H1 (cell line): ENCODE measurements at regions not wholly inside any gene's neighbourhood (a gene's known extent, or its start where the extent isn't known, plus 50 kb on each side); places are given as distances from the start of the nearest gene placed in this dataset.

Source experiments
- CTCF ChIA-PET: fragments of 300-600 bp; sonication (Branson Sonifier 250); formaldehyde crosslinking; loops from one replicate; lab custom pipeline; 2021; ENCODE audit not compliant: partially characterized antibody; lab: Charles Lee
- POLR2A ChIA-PET: fragments of 300-600 bp; sonication (Branson Sonifier 250); formaldehyde crosslinking; loops from one replicate; lab custom pipeline; 2021; ENCODE audit warnings: inconsistent platforms; ENCODE audit not compliant: partially characterized antibody; lab: Charles Lee
- DNase-seq, 2 experiments: peaks; one replicate each; pipeline versions ENCODE4 v3.0.0 to v3.0.0-alpha.2; 2010 to 2022; ENCODE audit warnings: low spot score in 2 of 2, low read depth in 1 of 2, mixed read lengths in 1 of 2
- FAIRE-seq: peaks from 2 replicates; lab custom pipeline; 2011; peaks lifted over from hg19 to GRCh38; lab: Jason Lieb, UNC
- H2AFZ ChIP-seq: 2 replicates; pipeline ENCODE4 v1.8.1; 2012; ENCODE audit warnings: low read length, inconsistent platforms
- H2AK5ac ChIP-seq: 2 replicates; pipeline ENCODE4 v1.6.1; 2013; ENCODE audit warnings: low read depth, low read length
- H2BK120ac ChIP-seq: replicated peaks from 2 replicates; pipeline ENCODE3; 2013; ENCODE audit warnings: low read depth, low read length, inconsistent platforms
- H2BK12ac ChIP-seq: 2 replicates; pipeline ENCODE4 v1.6.1; 2013; ENCODE audit warnings: low read depth, low read length
- H2BK15ac ChIP-seq: 2 replicates; pipeline ENCODE4 v1.6.1; 2013; ENCODE audit warnings: low read length
- H2BK20ac ChIP-seq: 2 replicates; pipeline ENCODE4 v1.6.1; 2013; ENCODE audit warnings: low read length
- H2BK5ac ChIP-seq: 2 replicates; pipeline ENCODE4 v1.6.1; 2013; ENCODE audit warnings: low read depth, low read length
- H3K14ac ChIP-seq: 2 replicates; pipeline ENCODE4 v1.6.1; 2013; ENCODE audit warnings: inconsistent platforms; ENCODE audit not compliant: insufficient read length
- H3K18ac ChIP-seq: 2 replicates; pipeline ENCODE4 v1.6.1; 2013; ENCODE audit warnings: low read length; ENCODE audit errors: extremely low read depth
- H3K23ac ChIP-seq: 2 replicates; pipeline ENCODE4 v1.6.1; 2013; ENCODE audit warnings: inconsistent platforms; ENCODE audit not compliant: insufficient read length
- H3K23me2 ChIP-seq: 2 replicates; pipeline ENCODE4 v1.6.1; 2013; ENCODE audit warnings: low read depth, low read length
- H3K27ac ChIP-seq: 2 replicates; pipeline ENCODE4 v1.6.1; 2011; ENCODE audit warnings: low read depth, low read length, inconsistent platforms
- H3K27me3 ChIP-seq, 4 experiments: replicated peaks in 1 of 4; 1 replicate in 1 of 4; 2 replicates in 3 of 4; pipeline versions ENCODE4 v1.6.1 to v1.8.1; 2011 to 2013; ENCODE audit warnings: low read length in 3 of 4, mild to moderate bottlenecking in 3 of 4, inconsistent platforms in 2 of 4, mixed read lengths in 2 of 4, moderate library complexity in 1 of 4; ENCODE audit not compliant: control insufficient read depth in 3 of 4, insufficient read depth in 3 of 4; ENCODE audit errors: extremely low read depth in 1 of 4
- H3K36me3 ChIP-seq, 4 experiments: 2 replicates each; pipeline versions ENCODE4 v1.6.1 to v1.8.1; 2011 to 2013; ENCODE audit warnings: mild to moderate bottlenecking in 4 of 4, low read length in 3 of 4, moderate library complexity in 2 of 4, control low read depth in 1 of 4, inconsistent platforms in 1 of 4; ENCODE audit not compliant: insufficient read depth in 4 of 4, control insufficient read depth in 2 of 4
- H3K4ac ChIP-seq: replicated peaks from 2 replicates; pipeline ENCODE3; 2013; ENCODE audit warnings: low read length, low read depth, mixed read lengths, inconsistent platforms; ENCODE audit not compliant: insufficient read length
- H3K4me1 ChIP-seq, 4 experiments: replicated peaks in 1 of 4; 1 replicate in 1 of 4; 2 replicates in 3 of 4; pipeline versions ENCODE4 v1.6.1 to v1.8.1; 2011 to 2013; ENCODE audit warnings: low read length in 3 of 4, inconsistent platforms in 2 of 4, mixed read lengths in 1 of 4; ENCODE audit not compliant: insufficient read depth in 4 of 4, control insufficient read depth in 3 of 4
- H3K4me2 ChIP-seq, 2 experiments: 2 replicates each; pipeline versions ENCODE4 v1.6.1 to v1.8.1; 2011 to 2013; ENCODE audit warnings: low read depth in 2 of 2, low read length in 2 of 2, control low read depth in 1 of 2, inconsistent platforms in 1 of 2, mild to moderate bottlenecking in 1 of 2; ENCODE audit not compliant: insufficient read depth in 1 of 2
- H3K4me3 ChIP-seq, 4 experiments: fragments of 200-600, 300-600 bp in 1 of 4; sonication (generic), shearing (Covaris generic), sonication (Bioruptor Twin) in 1 of 4; 2 replicates each; pipeline versions ENCODE4 v1.5.1 to v1.8.1; 2011 to 2016; ENCODE audit warnings: low read length in 4 of 4, low read depth in 3 of 4, control low read depth in 2 of 4, inconsistent platforms in 2 of 4, mild to moderate bottlenecking in 2 of 4, mixed read lengths in 1 of 4, moderate library complexity in 1 of 4; ENCODE audit not compliant: insufficient read depth in 2 of 4; ENCODE audit errors: extremely low read depth in 1 of 4
- H3K56ac ChIP-seq: replicated peaks from 2 replicates; pipeline ENCODE3; 2013; ENCODE audit warnings: low read depth, mild to moderate bottlenecking, mixed read lengths, low read length, inconsistent platforms; ENCODE audit not compliant: insufficient read length
- H3K79me1 ChIP-seq: 2 replicates; pipeline ENCODE4 v1.6.1; 2013; ENCODE audit warnings: low read depth, low read length, control low read depth
- H3K79me2 ChIP-seq, 2 experiments: 2 replicates each; pipeline versions ENCODE4 v1.6.1 to v1.8.1; 2012 to 2013; ENCODE audit warnings: low read length in 2 of 2, mild to moderate bottlenecking in 2 of 2, inconsistent platforms in 1 of 2; ENCODE audit not compliant: insufficient read depth in 2 of 2, control insufficient read depth in 1 of 2
- H3K9ac ChIP-seq, 4 experiments: replicated peaks in 1 of 4; 1 replicate in 1 of 4; 2 replicates in 3 of 4; pipeline versions ENCODE4 v1.6.1 to v1.8.1; 2011 to 2013; ENCODE audit warnings: low read depth in 3 of 4, low read length in 3 of 4, control low read depth in 2 of 4, mild to moderate bottlenecking in 2 of 4, moderate library complexity in 2 of 4, inconsistent platforms in 1 of 4; ENCODE audit errors: extremely low read depth in 1 of 4
- H3K9me3 ChIP-seq, 2 experiments: 2 replicates each; pipeline versions ENCODE4 v1.6.1 to v1.8.1; 2012 to 2013; ENCODE audit warnings: mild to moderate bottlenecking in 2 of 2, moderate library complexity in 2 of 2, control low read depth in 1 of 2, inconsistent platforms in 1 of 2, low read depth in 1 of 2, low read length in 1 of 2, mixed read lengths in 1 of 2; ENCODE audit not compliant: insufficient read depth in 2 of 2
- H4K20me1 ChIP-seq, 2 experiments: replicated peaks in 1 of 2; 2 replicates each; pipeline versions ENCODE3 to v1.8.1; 2011 to 2013; ENCODE audit warnings: inconsistent platforms in 2 of 2, low read length in 2 of 2, mild to moderate bottlenecking in 1 of 2; ENCODE audit not compliant: insufficient read depth in 2 of 2, control insufficient read depth in 1 of 2
- H4K5ac ChIP-seq: 2 replicates; pipeline ENCODE4 v1.6.1; 2013; ENCODE audit warnings: low read length, low read depth, mixed read lengths, inconsistent platforms; ENCODE audit not compliant: insufficient read length
- H4K8ac ChIP-seq: 2 replicates; pipeline ENCODE4 v1.8.0; 2013; ENCODE audit warnings: mild to moderate bottlenecking, moderate library complexity, low read length, inconsistent platforms; ENCODE audit not compliant: insufficient read depth; ENCODE audit errors: extremely low read depth
- H4K91ac ChIP-seq: replicated peaks from 2 replicates; pipeline ENCODE3; 2013; ENCODE audit warnings: low read length, mixed read lengths, inconsistent platforms; ENCODE audit not compliant: insufficient read length
- ASH2L ChIP-seq: fragments of 200-600, 300-600 bp; sonication (generic); IDR thresholded peaks from one replicate; pipeline ENCODE4 v1.7.1; 2017; ENCODE audit warnings: low read length
- NRF1 ChIP-seq: IDR thresholded peaks from 2 replicates; pipeline ENCODE4 v1.6.1; 2011; ENCODE audit warnings: mild to moderate bottlenecking, low read depth, low read length, improper control_type of control experiment
- WGBS, 2 experiments: shearing (Covaris generic) in 1 of 2; methylation state at CpG; one replicate each; pipeline versions ENCODE4 v1.1.6 to v1.1.7; 2013 to 2015; ENCODE audit warnings: low lambda C conversion rate in 2 of 2, mixed read lengths in 2 of 2, inconsistent platforms in 1 of 2, low coverage in 1 of 2, missing lambda C conversion rate in 1 of 2; ENCODE audit not compliant: insufficient replicate concordance in 2 of 2, insufficient coverage in 1 of 2, insufficient read length in 1 of 2; ENCODE audit errors: extremely low coverage in 1 of 2, missing lambda C conversion rate in 1 of 2; 5-methylcytosine and 5-hydroxymethylcytosine counted together
- TF ChIP-seq, protein P1 (sequence below), 3 experiments: IDR thresholded peaks; 1 replicate in 2 of 3; 2 replicates in 1 of 3; pipeline versions ENCODE4 v1.5.1 to v1.6.1; 2011; ENCODE audit warnings: low read length in 3 of 3, mild to moderate bottlenecking in 3 of 3, inconsistent platforms in 2 of 3, low read depth in 1 of 3, moderate library complexity in 1 of 3; ENCODE audit not compliant: insufficient read depth in 1 of 3; ENCODE audit errors: control extremely low read depth in 1 of 3
- TF ChIP-seq, protein P2 (sequence below): IDR thresholded peaks from 2 replicates; pipeline ENCODE4 v1.6.1; 2011; ENCODE audit warnings: low read length, improper control_type of control experiment

DNA sequence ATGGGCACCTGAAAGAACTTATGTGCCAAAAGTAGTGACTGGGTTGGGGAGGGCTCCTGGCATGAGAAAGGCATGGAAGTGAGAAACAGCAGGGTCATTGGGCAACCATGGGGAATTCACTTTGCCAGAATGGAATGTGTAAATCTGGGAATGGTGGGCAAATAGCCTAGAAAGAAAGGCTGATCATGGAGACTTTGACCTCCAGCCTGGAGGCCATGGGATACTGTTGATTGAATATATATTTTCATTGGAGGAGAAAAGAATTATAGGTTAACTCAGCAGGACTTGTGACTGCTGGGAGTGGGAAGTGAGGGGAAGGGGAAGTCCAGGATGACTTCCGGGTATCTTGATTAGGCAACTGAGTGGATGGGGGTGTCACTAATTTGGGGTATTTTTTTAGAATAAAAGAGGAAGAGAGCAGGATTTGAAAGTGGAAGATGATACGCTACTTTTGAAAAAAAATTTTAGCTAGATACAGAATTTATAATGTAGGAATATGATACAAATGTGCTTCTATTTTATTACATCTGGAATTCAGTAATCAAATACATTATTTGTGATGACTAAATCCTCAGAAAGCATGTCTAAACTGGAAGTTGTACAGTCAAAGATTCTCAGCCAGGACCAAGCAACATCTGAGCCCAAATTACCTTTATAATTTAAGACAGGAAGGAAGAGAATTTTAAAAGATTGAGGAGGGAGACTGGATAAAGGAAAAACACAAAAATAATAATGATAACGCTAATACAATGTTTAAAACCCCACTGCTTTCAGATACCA lies 116.2 kb downstream of the GATA6 start:
- Histone ChIP-seq H3K23me2 (no peaks in the 10 kb centered on the region), H3K14ac (no peak overlapping the region), H2BK12ac (no peak overlapping the region), H3K23ac (no peak overlapping the region), H2BK5ac (no peak overlapping the region), H3K79me1 (no peaks in the 10 kb centered on the region), H3K4me3 (no peak overlapping the region), H4K5ac (no peak overlapping the region), H2BK20ac (no peak overlapping the region), H3K18ac (no peak overlapping the region), H2AK5ac (no peak overlapping the region), H3K4me2 (no peak overlapping the region), H3K36me3 (no peaks in the 10 kb centered on the region), H3K27ac (no peak overlapping the region), H3K56ac (no peak overlapping the region), H2BK120ac (no peak overlapping the region), H3K4ac (no peak overlapping the region), H2AFZ (no peak overlapping the region), H4K20me1 (no peaks in the 10 kb centered on the region), H3K79me2 (no peaks in the 10 kb centered on the region), H3K9me3 (no peaks in the 10 kb centered on the region), H3K27me3 (no peaks in the 10 kb centered on the region), H3K4me1 (no peaks in the 10 kb centered on the region), H2BK15ac (no peak overlapping the region), H4K91ac (no peak overlapping the region), H3K9ac (no peak overlapping the region), H4K8ac (no peak overlapping the region)
- ChIA-PET POLR2A (no interaction called here), CTCF (no interaction called here)
- DNase-seq (no peak), FAIRE-seq (no peak)
- 76% methylated on average over 3 of the region's 3 CpGs; no CpG with 5 or more reads in 1 of the 2 experiments for WGBS, 2 experiments
- no peak for TF ChIP-seq ASH2L
- TF ChIP-seq, protein P1, sequence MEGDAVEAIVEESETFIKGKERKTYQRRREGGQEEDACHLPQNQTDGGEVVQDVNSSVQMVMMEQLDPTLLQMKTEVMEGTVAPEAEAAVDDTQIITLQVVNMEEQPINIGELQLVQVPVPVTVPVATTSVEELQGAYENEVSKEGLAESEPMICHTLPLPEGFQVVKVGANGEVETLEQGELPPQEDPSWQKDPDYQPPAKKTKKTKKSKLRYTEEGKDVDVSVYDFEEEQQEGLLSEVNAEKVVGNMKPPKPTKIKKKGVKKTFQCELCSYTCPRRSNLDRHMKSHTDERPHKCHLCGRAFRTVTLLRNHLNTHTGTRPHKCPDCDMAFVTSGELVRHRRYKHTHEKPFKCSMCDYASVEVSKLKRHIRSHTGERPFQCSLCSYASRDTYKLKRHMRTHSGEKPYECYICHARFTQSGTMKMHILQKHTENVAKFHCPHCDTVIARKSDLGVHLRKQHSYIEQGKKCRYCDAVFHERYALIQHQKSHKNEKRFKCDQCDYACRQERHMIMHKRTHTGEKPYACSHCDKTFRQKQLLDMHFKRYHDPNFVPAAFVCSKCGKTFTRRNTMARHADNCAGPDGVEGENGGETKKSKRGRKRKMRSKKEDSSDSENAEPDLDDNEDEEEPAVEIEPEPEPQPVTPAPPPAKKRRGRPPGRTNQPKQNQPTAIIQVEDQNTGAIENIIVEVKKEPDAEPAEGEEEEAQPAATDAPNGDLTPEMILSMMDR (IDR thresholded peaks at IDR 0.05; ENCODE audit: control extremely low read depth in 1 of 3, insufficient read depth in 1 of 3, low read depth in 1 of 3, low read length in 3 of 3): no peak
- TF ChIP-seq, protein P2, sequence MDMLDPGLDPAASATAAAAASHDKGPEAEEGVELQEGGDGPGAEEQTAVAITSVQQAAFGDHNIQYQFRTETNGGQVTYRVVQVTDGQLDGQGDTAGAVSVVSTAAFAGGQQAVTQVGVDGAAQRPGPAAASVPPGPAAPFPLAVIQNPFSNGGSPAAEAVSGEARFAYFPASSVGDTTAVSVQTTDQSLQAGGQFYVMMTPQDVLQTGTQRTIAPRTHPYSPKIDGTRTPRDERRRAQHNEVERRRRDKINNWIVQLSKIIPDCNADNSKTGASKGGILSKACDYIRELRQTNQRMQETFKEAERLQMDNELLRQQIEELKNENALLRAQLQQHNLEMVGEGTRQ: no peak
- TF ChIP-seq NRF1: no peak
